Trophoblast cell (in vitro differentiated cells and primary cell): ENCODE measurements at regions not wholly inside any gene's neighbourhood (a gene's known extent, or its start where the extent isn't known, plus 50 kb on each side); places are given as distances from the start of the nearest gene placed in this dataset.

Source experiments
- DNase-seq, 2 donors: peaks; one replicate each; pipeline ENCODE4 v3.0.0-alpha.2; 2016
- H2AFZ ChIP-seq: 2 replicates; pipeline ENCODE4 v1.6.1; 2013; ENCODE audit warnings: low read length, moderate library complexity, mild to moderate bottlenecking; ENCODE audit not compliant: insufficient read depth, poor library complexity
- H2AK5ac ChIP-seq: 2 replicates; pipeline ENCODE4 v1.6.1; 2013; ENCODE audit warnings: mild to moderate bottlenecking, low read length
- H2BK120ac ChIP-seq: 2 replicates; pipeline ENCODE4 v1.6.1; 2013; ENCODE audit warnings: low read length, mild to moderate bottlenecking, moderate library complexity; ENCODE audit not compliant: insufficient read depth, poor library complexity
- H2BK12ac ChIP-seq: 2 replicates; pipeline ENCODE4 v1.6.1; 2013; ENCODE audit warnings: mild to moderate bottlenecking, low read length, moderate library complexity
- H2BK5ac ChIP-seq: 2 replicates; pipeline ENCODE4 v1.6.1; 2013; ENCODE audit warnings: low read length, low read depth, moderate library complexity, mild to moderate bottlenecking; ENCODE audit not compliant: poor library complexity
- H3K14ac ChIP-seq: 2 replicates; pipeline ENCODE4 v1.6.1; 2013; ENCODE audit warnings: mild to moderate bottlenecking, low read length
- H3K18ac ChIP-seq: 2 replicates; pipeline ENCODE4 v1.6.1; 2013; ENCODE audit warnings: mild to moderate bottlenecking, low read length
- H3K23ac ChIP-seq: 2 replicates; pipeline ENCODE4 v1.6.1; 2013; ENCODE audit warnings: low read length
- H3K27ac ChIP-seq: 2 replicates; pipeline ENCODE4 v1.5.1; 2013; ENCODE audit warnings: low read depth, mild to moderate bottlenecking, inconsistent platforms, low read length, moderate library complexity
- H3K27me3 ChIP-seq: 2 replicates; pipeline ENCODE4 v1.6.1; 2013; ENCODE audit warnings: inconsistent platforms, mild to moderate bottlenecking, low read length, moderate library complexity; ENCODE audit not compliant: insufficient read depth
- H3K36me3 ChIP-seq, 2 experiments: 1 replicate in 1 of 2; 2 replicates in 1 of 2; pipeline ENCODE4 v1.6.1; 2013; ENCODE audit warnings: low read length in 2 of 2, mild to moderate bottlenecking in 2 of 2, moderate library complexity in 1 of 2; ENCODE audit not compliant: insufficient read depth in 2 of 2, control insufficient read depth in 1 of 2
- H3K4ac ChIP-seq: 2 replicates; pipeline ENCODE4 v1.6.1; 2013; ENCODE audit warnings: low read depth, mild to moderate bottlenecking, low read length, moderate library complexity
- H3K4me1 ChIP-seq, 2 experiments: 1 replicate in 1 of 2; 2 replicates in 1 of 2; pipeline ENCODE4 v1.6.1; 2013; ENCODE audit warnings: low read length in 2 of 2, mild to moderate bottlenecking in 2 of 2, moderate library complexity in 1 of 2; ENCODE audit not compliant: insufficient read depth in 2 of 2, control insufficient read depth in 1 of 2
- H3K4me2 ChIP-seq: 2 replicates; pipeline ENCODE4 v1.6.1; 2013; ENCODE audit warnings: inconsistent platforms, mild to moderate bottlenecking, low read length, moderate library complexity
- H3K4me3 ChIP-seq: 2 replicates; pipeline ENCODE4 v1.5.1; 2013; ENCODE audit warnings: mild to moderate bottlenecking, low read depth, low read length, inconsistent platforms
- H3K79me1 ChIP-seq: one replicate; pipeline ENCODE4 v1.6.1; 2013; ENCODE audit warnings: low read length
- H3K79me2 ChIP-seq: 2 replicates; pipeline ENCODE4 v1.6.1; 2013; ENCODE audit warnings: low read length, mild to moderate bottlenecking; ENCODE audit not compliant: control insufficient read depth, insufficient read depth, poor library complexity
- H3K9ac ChIP-seq: 2 replicates; pipeline ENCODE4 v1.6.1; 2013; ENCODE audit warnings: mild to moderate bottlenecking, low read length
- H3K9me3 ChIP-seq: 2 replicates; pipeline ENCODE4 v1.6.1; 2013; ENCODE audit warnings: low read depth, mild to moderate bottlenecking, control low read depth, inconsistent platforms, low read length; ENCODE audit not compliant: insufficient read depth
- H4K12ac ChIP-seq: 2 replicates; pipeline ENCODE4 v1.6.1; 2013; ENCODE audit warnings: low read depth, mild to moderate bottlenecking, low read length, moderate library complexity
- H4K8ac ChIP-seq: 2 replicates; pipeline ENCODE4 v1.6.1; 2013; ENCODE audit warnings: low read depth, mild to moderate bottlenecking, low read length, moderate library complexity
- H4K91ac ChIP-seq: one replicate; pipeline ENCODE4 v1.6.1; 2013; ENCODE audit warnings: low read depth, mild to moderate bottlenecking, low read length, moderate library complexity
- WGBS: extraction: QIAGEN DNeasy Blood & Tissue Kit; methylation state at CpG from one replicate; pipeline ENCODE4 v1.1.7; 2013; ENCODE audit warnings: missing lambda C conversion rate; ENCODE audit not compliant: insufficient read length, insufficient coverage; ENCODE audit errors: extremely low coverage; 5-methylcytosine and 5-hydroxymethylcytosine counted together

DNA sequence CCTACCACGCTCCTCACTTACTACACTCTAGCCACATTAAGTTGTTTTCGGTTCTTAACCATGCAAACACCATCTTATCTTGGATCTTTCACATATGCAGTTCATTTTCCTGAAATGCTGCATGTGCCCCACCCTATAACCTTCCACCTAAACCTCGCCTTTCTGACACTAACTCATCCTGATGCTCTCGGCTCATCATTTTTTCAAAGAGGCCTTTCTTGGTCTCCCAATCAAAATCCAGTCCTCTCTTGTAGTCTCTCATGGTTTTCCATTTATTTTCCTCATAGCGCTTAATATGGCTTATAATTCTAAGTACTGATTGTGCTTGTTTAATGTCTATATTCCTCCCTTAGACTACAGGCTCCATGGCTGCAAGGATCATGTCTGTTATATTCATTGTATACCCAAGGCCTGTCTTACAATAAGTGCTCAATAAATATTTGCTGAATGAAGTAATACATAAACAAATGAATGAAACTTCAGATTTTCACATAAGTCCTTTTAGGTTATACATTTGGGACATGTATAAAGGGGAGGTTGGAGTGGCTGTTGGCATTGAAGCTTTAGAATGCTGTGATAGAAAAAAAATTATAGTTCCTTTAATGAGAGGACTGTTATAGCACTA, 79.2 kb upstream of the CDC42BPA start:
- no peak overlapping the region for H3K9ac ChIP-seq
- no peak overlapping the region for H3K23ac ChIP-seq
- H4K91ac ChIP-seq: no peak overlapping the region
- 100% methylated on average over 2 of the region's 5 CpGs for whole genome bisulfite sequencing
- H3K27ac ChIP-seq: no peak overlapping the region
- H4K12ac ChIP-seq: no peak overlapping the region
- H2BK12ac ChIP-seq: no peak overlapping the region
- H3K79me2 ChIP-seq: no peaks in the 10 kb centered on the region
- no peaks in the 10 kb centered on the region for H3K27me3 ChIP-seq
- no peak overlapping the region for H2BK120ac ChIP-seq
- no peak overlapping the region for H3K18ac ChIP-seq
- H2AFZ ChIP-seq: no peak overlapping the region
- no peaks in the 10 kb centered on the region for H3K4me1 ChIP-seq
- no peak overlapping the region for H2AK5ac ChIP-seq
- H3K14ac ChIP-seq: no peak overlapping the region
- no peaks in the 10 kb centered on the region for H3K79me1 ChIP-seq
- no peaks in the 10 kb centered on the region for H3K9me3 ChIP-seq
- no peak overlapping the region for H3K4me3 ChIP-seq
- H3K4me2 ChIP-seq: no peak overlapping the region
- H2BK5ac ChIP-seq: no peak overlapping the region
- H4K8ac ChIP-seq: no peak overlapping the region
- no peaks in the 10 kb centered on the region for H3K36me3 ChIP-seq
- DNase-seq: no peak
- no peak overlapping the region for H3K4ac ChIP-seq

DNA sequence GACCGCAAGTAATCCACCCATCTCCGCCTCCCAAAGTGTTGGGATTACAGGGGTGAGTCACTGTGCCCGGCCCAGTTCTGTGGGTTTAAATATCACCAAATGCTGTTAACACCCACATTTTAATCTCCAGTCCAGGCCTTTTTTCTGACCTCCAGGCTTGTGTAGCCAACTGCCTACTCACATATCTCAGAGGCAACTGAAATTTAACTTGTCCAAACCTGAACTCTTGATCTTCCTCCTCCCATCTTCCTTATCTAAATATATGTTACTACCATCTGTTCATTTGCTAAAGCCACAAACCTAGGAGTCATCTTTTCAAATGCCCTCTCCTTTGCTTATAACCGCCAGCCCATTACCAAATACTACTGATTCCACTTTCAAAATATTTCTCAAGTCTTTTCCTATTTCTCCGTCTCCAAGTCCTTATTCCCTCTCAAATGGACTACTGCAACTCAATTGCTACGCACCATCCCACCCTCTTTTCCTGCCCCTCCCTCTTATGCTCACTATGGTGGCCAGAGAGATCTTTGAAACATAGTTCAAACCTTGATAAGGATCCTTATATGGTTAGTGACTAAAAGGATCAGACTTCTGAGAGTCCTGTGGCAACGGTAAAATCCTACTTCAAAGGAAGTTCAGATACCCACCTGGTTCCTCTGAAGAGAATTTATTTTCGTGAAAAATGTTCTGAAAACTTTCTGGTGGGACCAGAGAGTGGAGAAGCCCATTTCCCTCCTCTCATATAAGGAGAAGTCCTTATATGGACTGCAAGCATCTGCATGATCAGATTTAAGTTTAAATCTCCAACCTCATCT, 78.5 kb upstream of the CDC42BPA start:
- Histone ChIP-seq H4K12ac (no peak overlapping the region), H4K91ac (no peak overlapping the region), H2BK5ac (no peak overlapping the region), H2BK12ac (no peak overlapping the region), H2BK120ac (no peak overlapping the region), H3K27me3 (no peaks in the 10 kb centered on the region), H3K27ac (no peak overlapping the region), H4K8ac (no peak overlapping the region), H3K23ac (no peak overlapping the region), H3K79me2 (no peaks in the 10 kb centered on the region), H3K79me1 (no peaks in the 10 kb centered on the region), H3K18ac (no peak overlapping the region), H3K9me3 (no peaks in the 10 kb centered on the region), H3K9ac (no peak overlapping the region), H3K36me3 (no peaks in the 10 kb centered on the region), H3K4ac (no peak overlapping the region), H2AFZ (no peak overlapping the region), H2AK5ac (no peak overlapping the region), H3K4me3 (no peak overlapping the region), H3K4me2 (no peak overlapping the region), H3K4me1 (no peaks in the 10 kb centered on the region), H3K14ac (no peak overlapping the region)
- no CpG with 5 or more reads among the region's 8 CpGs for WGBS
- DNase-seq: peak; percentile 7 to 53

- no peak overlapping the region for H3K9ac ChIP-seq
- no peak overlapping the region for H4K12ac ChIP-seq
- H3K36me3 ChIP-seq: no peaks in the 10 kb centered on the region
- H4K91ac ChIP-seq: no peak overlapping the region
- H3K23ac ChIP-seq: no peak overlapping the region
- H2BK5ac ChIP-seq: no peak overlapping the region
- H2AFZ ChIP-seq: no peak overlapping the region
- H2AK5ac ChIP-seq: no peak overlapping the region
- no peak overlapping the region for H3K14ac ChIP-seq
- no peaks in the 10 kb centered on the region for H3K4me1 ChIP-seq
- no peaks in the 10 kb centered on the region for H3K79me1 ChIP-seq
- no peak overlapping the region for H3K4ac ChIP-seq
- no peak overlapping the region for H3K4me2 ChIP-seq
- no peak overlapping the region for H2BK120ac ChIP-seq
- H3K27ac ChIP-seq: no peak overlapping the region
- no peak overlapping the region for H4K8ac ChIP-seq
- WGBS: no CpG with 5 or more reads among the region's 2 CpGs
- no peak overlapping the region for H3K18ac ChIP-seq
- H3K9me3 ChIP-seq: no peaks in the 10 kb centered on the region
- no peaks in the 10 kb centered on the region for H3K27me3 ChIP-seq
- no peak overlapping the region for H3K4me3 ChIP-seq
- no peak overlapping the region for H2BK12ac ChIP-seq
- no peaks in the 10 kb centered on the region for H3K79me2 ChIP-seq
- DNase-seq: peak in 1 of 2 donors; percentile 21
Observed at GRCh38 chr1:227395426-227396028, 77.2 kb upstream of the CDC42BPA start.

DNA sequence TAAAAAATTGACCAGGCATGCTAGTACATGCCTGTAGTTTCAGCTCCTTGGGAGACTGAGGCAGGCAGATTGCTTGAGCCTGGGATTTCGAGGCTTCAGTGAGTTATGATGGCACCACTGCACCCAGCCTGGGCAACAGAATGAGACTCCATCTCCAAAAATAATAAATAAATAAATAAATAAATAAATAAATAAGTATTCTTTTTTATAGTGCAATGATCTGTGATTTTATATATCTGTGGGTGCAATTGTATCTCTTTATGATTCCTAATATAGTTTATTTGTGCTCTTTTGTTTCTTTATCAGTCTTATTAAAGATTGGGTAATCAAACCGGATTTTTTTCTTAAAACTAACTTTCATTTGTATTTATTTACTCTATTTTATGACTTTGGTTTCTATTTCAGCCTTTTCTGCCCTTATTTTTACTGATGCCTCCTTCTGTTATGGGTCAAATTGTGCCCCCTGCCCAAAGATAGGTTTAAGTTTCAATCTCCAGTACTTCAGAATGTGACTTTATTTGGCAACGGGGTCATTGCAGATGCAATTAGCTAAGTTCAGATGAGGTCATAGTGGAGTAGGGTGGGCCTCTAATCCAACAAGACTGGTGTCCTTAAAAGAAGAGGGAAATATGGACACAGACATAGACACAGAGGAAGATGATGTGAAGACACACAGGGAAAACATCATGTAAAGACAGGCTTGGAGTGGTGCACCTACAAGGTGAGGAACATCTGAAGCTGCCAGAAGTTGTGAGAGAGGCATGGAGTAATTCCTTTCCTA, 74.9 kb upstream of the CDC42BPA start:
- peaks cover 0 to 3% of the 10 kb centered on the region in 2 experiments for H3K4me1 ChIP-seq
- H2AK5ac ChIP-seq: no peak overlapping the region
- no CpG with 5 or more reads among the region's 3 CpGs for WGBS
- H3K27ac ChIP-seq: no peak overlapping the region
- H4K12ac ChIP-seq: no peak overlapping the region
- no peak overlapping the region for H3K18ac ChIP-seq
- H4K8ac ChIP-seq: no peak overlapping the region
- no peak overlapping the region for H3K23ac ChIP-seq
- H3K9me3 ChIP-seq: no peaks in the 10 kb centered on the region
- no peak overlapping the region for H2BK5ac ChIP-seq
- H3K27me3 ChIP-seq: no peaks in the 10 kb centered on the region
- no peak overlapping the region for H3K14ac ChIP-seq
- no peaks in the 10 kb centered on the region for H3K79me2 ChIP-seq
- DNase-seq: no peak
- no peak overlapping the region for H4K91ac ChIP-seq
- H3K9ac ChIP-seq: no peak overlapping the region
- no peaks in the 10 kb centered on the region for H3K36me3 ChIP-seq
- H3K4me3 ChIP-seq: no peak overlapping the region
- no peak overlapping the region for H2BK12ac ChIP-seq
- H2AFZ ChIP-seq: no peak overlapping the region
- no peak overlapping the region for H3K4me2 ChIP-seq
- H2BK120ac ChIP-seq: no peak overlapping the region
- no peak overlapping the region for H3K4ac ChIP-seq
- no peaks in the 10 kb centered on the region for H3K79me1 ChIP-seq
